GM18498 (cell line): ENCODE measurements at regions not wholly inside any gene's neighbourhood (a gene's known extent, or its start where the extent isn't known, plus 50 kb on each side); places are given as distances from the start of the nearest gene placed in this dataset.
A peak's percentile ranks its signal among the peaks of the same experiment; 100 is the strongest.
"Not testable (repeated sequence)": the region's sequence is repeated elsewhere in the genome, so short reads cannot be mapped to it uniquely, and the experiment has no call there.

Experiments used
- ATAC-seq: cut with Tn5 transposase; IDR thresholded peaks from one replicate; pipeline ENCODE4 v1.9.1; 2021; ENCODE audit warnings: mild to moderate bottlenecking, moderate library complexity; ENCODE audit not compliant: unreplicated experiment

- not testable (repeated sequence) for ATAC-seq
Observed at GRCh38 chr17:15802917-15803316, 70.8 kb downstream of the TBC1D26 start.

DNA sequence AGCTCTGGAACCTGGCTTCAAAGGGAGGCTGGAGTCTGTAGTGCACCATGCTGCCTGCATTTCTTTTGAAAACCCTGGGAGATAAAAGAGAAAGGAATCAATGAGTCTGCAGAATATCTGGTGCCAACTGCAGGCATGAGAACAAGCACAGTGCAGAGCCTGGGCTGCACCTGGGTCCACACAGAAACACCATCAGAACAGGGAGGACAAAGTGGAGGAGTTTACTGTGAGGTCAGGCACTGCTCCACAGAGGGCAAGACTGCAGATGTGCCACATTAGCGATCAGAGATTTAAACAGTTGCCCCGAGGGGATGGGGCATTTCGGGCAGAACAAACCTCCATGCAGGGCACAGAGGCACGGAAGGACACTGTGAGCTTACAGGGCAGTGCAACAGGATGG, 74.7 kb downstream of the TBC1D26 start:
- ATAC-seq, result not testable (repeated sequence)

DNA sequence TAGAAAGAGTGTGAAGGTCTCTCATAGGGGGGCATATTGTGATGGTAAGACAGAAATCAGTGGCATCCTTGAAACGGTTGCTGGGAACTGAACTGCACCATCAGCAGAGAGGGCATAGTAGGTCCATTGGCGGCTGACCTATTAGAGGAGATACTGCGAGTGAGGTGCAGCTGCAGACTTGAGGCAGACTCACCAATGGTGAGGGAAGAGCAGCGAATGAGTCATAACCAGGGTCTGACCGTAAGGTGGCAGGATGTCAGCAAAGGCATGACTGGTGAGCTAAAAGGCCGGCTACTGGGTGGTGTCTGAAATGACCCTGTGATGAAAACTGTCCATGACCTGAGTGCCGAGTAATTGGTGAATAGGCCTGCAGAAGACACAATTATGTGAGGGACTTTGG, 81.3 kb downstream of the TBC1D26 start:
- not testable (repeated sequence) for ATAC-seq

- ATAC-seq, result not testable (repeated sequence)
Observed at GRCh38 chr17:15814003-15814402, 81.9 kb downstream of the TBC1D26 start.

DNA sequence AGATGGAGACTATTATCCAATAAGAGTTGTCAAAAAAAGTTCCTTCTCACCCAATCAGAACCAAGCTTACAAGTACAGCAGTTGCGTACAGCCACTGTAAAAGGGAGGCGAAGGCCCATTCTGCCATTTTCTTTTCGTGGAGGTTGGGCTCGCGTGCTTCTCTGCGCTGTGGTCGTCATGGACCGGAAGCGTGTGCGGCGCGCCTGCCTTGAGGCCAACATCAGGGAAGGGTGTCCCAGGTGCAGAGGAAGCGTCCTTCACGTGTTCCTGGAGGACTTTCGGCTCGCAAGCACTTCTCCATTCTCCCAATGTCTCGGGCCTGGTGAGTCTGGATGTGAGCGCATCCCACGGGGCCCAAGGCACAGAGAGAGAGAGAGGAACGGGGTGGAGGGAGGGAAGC, 85.8 kb downstream of the TBC1D26 start:
- ATAC-seq, result not testable (repeated sequence)

DNA sequence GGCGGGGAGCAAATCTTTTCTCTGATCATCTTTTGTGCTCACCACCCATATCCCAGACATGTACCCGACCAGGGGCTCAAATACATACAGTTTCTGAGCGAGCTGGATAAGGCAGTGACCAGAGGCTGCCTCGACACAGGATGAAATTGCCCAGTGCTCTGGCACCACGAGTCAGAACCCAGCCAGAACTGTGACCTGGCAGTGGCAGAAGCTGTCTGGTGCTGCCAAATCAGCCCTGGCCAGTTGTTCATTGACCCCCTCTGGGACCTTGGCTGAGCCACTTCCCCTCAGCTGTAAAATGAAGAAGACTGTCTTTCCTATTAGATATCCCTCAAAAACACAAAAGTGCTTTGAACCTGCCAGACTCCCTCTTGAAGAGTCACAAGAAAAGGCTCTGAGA, 90.2 kb downstream of the TBC1D26 start:
- ATAC-seq, result not testable (repeated sequence)

GRCh38 chr17:15828727-15829314, 96.7 kb downstream of the TBC1D26 start:
- ATAC-seq, result peak; percentile 52

DNA sequence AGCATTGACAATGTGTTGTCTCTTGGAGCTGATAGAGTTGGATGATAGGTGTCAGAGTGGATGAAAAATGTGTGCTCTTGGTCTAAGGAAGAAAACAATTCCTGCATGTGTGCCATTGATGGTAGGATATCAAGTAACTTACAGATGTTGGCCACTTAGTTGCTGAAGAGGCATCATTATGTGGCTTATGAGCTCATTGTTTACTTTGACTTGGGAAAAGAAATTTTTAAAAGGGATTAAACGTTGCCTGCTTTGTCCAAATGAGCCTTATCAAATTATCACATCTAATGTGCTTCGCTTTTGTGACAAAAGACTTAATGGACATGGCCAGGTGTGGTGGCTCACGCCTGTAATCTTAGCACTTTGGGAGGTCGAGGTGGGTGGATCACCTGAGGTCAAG, 98.1 kb downstream of the TBC1D26 start:
- not testable (repeated sequence) for ATAC-seq

DNA sequence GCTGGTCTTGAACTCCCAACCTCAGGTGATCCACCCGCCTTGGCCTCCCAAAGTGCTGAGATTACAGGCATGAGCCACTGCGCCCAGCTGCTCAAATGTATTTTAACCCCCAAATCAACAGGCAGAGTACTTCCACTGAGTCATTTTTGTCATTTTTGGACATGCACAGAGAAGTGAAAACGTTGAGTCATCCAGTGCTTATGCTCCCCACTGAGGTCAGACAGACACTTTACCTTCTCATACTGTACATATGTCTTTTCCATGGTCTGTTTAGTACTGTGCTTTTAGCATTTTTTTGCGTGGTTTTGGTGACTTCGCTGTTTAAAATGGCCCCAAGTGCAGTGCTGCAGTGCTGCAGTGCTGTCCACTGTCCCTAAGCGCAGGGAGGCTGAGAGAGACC, 99.1 kb downstream of the TBC1D26 start:
- peak; percentile 83 for ATAC-seq

DNA sequence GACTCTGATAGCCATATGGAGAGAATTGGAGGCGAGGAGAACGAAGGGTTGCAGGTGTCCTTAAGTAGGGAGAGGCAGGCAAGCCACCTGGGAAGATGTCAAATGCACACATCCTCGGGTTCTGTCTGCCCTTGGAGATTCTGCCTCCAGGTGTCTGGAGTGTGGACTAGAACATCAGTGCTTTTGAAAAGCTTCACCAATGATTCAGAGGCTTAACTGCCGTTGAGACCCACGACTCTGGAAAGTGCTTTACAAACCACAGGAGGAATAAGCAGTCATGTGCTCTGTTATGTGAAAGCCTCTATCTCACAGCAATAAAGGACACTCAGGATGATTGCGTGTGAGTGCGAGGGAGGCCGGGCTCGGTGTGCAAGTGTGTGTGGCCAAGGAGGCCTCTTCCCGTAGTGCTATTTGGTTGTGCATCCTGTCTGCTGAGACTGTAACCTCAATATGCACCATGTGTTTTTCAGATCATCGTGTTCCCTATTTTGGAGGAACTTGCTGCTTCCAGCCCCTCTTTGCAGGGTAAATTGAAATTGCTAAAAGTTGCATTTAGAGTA, 100.9 kb downstream of the TBC1D26 start:
- ATAC-seq, result peak; percentile 34

GRCh38 chr17:15833890-15834289, 101.8 kb downstream of the TBC1D26 start:
- not testable (repeated sequence) for ATAC-seq

DNA sequence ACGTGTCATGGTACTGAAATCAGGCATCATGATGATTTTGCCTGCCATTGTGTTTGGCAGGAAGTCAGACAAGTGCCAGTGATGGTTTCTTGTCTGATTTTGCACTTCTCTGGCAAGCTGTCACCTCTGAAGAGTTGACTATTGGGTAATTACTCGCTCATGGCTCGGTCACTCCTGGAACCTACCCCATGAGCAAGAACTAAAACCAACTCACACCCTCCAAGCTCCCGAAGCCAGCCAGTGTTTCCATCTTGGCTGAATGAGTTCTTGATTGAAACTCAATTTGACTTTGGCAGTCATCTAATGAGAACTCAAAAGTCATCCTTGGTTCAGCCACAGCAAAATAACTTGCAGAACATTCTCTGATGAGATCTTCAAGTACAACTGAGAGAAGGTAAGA, 103.4 kb downstream of the TBC1D26 start:
- ATAC-seq, result not testable (repeated sequence)

- not testable (repeated sequence) for ATAC-seq
Observed at GRCh38 chr17:15836249-15836982, 104.3 kb downstream of the TBC1D26 start.

DNA sequence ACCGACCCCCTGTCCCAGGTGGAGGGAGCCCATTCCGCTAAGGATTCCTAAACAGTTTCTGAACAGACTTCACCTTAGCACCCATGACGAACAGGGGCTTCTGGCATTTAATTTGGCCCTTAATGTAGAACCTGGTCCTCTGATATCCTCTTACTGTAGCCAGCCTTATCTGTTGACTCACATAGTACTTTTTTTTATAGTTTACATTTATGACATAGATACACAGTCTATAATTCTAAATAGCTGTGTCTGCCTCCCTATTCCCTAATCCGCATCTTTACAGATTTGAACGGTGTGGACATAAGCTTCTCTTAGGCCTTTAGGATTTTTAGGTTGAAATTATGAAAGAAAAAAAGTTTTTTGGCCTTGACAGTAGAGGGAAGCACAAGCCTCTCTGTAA, 104.9 kb downstream of the TBC1D26 start:
- not testable (repeated sequence) for ATAC-seq

- ATAC-seq, result not testable (repeated sequence)
Observed at GRCh38 chr17:15847447-15848229, 97.3 kb upstream of the ADORA2B start.

DNA sequence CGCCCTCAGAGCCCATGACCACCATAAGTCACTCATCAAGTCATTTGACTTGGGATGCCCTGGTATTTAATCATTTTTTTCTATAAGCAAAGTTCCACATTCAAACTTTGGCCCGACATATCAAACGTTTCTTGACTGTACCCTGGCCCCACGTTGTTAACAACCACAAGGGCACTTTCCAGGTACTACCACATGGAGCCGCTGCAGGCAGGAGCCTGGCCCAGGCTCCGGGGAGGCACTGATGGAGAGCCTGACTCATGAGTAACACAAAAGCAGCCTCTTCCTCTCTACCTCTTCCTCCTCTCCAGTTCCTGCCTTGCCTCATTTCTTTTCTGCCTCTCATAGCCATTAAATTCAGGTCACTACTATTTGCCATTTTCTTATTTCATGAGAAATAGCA, 95.9 kb upstream of the ADORA2B start:
- ATAC-seq, result peak; percentile 62

DNA sequence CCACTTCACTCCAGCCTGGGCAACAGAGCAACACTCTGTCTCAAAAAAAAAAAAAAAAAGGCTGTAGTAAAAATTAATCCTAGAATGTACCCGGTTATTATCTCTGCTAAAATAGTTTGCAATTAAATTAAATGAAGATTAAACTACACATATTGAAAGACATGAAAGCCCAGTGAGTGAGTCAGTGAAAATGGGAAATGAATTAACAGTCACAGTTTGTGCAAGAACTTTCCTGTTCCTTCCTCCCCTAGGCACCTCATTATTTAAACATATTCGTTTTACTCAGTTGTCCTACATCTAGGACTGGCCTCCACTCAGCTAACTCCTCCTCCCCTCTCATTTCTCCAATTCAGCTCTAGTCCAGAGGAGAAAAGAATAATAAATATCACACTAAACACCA, 94.9 kb upstream of the ADORA2B start:
- ATAC-seq, result not testable (repeated sequence)

DNA sequence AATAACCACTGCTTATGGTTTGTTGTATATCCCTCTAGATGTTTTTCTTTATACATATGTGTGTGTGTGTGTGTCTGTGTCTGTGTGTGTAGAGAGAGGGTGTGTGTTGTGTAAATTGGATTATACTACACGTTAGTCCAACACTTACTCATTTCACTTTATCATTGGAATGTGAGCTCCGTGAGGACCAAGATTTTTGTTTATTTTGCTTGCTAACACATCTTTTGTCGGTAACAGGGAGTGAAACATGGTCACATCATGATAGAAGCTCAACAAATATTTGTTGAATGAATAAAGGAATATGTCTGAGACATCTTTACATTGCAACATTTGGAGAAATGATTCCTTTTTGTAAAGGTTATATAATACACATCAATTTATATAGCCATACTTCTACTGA, 94.2 kb upstream of the ADORA2B start:
- ATAC-seq, result not testable (repeated sequence)

DNA sequence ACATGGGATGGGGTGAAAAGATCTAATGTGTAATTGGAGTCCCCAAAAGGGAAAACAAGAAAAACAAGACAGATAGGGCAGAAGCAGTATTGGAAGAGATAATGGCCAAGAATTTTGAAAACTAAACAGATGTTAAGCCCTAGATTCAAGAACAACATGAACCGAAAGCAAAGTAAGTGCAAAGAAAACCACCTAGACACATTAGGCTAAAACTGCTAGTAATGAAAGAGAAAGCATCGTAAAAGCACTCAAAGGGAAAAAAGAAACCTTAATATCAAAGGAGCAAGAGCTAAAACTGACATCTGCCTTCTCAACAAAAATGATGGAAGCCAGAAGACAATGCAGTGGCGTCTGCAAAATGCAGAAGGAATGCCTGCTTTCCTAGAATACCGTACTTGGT, 92.1 kb upstream of the ADORA2B start:
- not testable (repeated sequence) for ATAC-seq

DNA sequence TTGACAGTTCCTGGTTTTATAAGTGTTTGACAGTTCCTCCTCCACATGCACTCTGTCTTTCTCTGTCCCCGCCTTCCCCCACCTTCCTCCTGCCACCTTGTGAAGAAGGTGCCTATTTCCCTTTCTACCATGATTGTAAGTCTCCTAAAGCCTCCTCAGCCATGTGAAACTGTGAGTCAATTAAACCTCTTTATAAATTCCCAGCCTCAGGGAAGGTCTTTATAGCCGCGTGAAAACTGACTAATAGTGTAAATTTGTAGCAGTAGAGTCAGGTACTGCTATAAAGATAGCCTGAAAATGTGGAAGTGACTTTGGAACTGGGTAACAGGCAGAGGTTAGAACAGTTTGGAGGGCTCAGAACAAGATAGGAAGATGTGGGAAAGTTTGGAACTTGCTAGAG, 88.7 kb upstream of the ADORA2B start:
- ATAC-seq, result not testable (repeated sequence)

DNA sequence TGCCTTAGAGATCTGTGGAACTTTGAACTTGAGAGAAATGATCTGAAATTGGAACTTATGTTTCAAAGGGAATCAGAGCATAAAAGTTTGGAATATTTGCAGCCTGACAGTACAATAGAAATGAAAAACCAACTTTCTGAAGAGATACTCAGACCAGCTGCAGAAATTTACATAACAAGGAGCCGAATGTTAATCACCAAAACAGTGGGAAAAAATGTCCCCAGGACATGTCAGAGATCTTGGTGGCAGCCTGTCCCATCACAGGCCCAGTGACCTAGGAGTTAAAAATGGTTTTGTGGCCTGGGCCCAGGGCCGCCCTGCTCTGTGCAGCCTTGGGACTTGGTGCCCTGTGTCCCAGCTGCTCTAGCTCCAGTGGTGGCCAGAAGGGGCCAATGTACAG, 88.2 kb upstream of the ADORA2B start:
- ATAC-seq, result not testable (repeated sequence)
